Astrocyte of the spinal cord (primary cell): ENCODE measurements at regions not wholly inside any gene's neighbourhood (a gene's known extent, or its start where the extent isn't known, plus 50 kb on each side); places are given as distances from the start of the nearest gene placed in this dataset.
A peak's percentile ranks its signal among the peaks of the same experiment; 100 is the strongest.

ENCODE experiments used
- DNase-seq: peaks from one replicate; pipeline ENCODE4 v3.0.0; 2011; ENCODE audit warnings: low read depth, low spot score
- H3K4me3 ChIP-seq: 2 replicates; pipeline ENCODE4 v1.5.1; 2011; ENCODE audit warnings: low read depth, mild to moderate bottlenecking, low read length, moderate library complexity
- in situ Hi-C: cut with HindIII; loops from 2 replicates; pipeline ENCODE4 v1.10.0; 2017; ENCODE audit warnings: low sequenced_read_pairs
- TF ChIP-seq, protein P1 (sequence below): IDR thresholded peaks from 2 replicates; pipeline ENCODE4 v1.5.1; 2012; ENCODE audit warnings: low read depth, mild to moderate bottlenecking, low read length, inconsistent platforms

DNA sequence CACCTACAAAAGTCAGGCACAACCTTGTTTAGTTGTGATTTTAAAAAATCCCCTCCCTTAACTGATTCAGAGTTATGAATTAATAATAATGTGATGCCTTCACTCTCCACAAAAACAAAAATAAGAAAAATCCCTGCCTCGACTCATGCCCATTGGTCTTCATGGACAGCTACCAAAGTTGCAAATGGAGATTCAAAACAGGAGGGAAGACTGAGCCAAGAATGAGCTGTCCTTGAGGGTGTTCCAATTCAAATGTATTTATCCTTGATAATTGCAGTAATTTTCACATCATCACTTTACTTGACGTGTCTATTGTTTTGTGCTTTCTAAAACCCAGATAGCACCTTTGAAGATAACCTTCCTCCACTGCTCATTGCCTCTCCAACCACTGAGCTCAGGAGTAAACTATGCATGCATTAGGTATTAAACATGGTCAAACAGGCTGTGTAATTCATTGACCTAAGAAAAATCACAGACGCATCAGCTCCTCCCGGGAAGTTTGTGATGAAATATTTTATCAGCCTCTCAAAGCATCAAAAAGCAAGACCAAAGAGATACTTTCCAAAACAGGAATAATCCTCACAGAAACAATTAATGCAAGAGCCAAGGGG is 712.7 kb upstream of the IGFBP3 start:
- TF ChIP-seq, protein P1, sequence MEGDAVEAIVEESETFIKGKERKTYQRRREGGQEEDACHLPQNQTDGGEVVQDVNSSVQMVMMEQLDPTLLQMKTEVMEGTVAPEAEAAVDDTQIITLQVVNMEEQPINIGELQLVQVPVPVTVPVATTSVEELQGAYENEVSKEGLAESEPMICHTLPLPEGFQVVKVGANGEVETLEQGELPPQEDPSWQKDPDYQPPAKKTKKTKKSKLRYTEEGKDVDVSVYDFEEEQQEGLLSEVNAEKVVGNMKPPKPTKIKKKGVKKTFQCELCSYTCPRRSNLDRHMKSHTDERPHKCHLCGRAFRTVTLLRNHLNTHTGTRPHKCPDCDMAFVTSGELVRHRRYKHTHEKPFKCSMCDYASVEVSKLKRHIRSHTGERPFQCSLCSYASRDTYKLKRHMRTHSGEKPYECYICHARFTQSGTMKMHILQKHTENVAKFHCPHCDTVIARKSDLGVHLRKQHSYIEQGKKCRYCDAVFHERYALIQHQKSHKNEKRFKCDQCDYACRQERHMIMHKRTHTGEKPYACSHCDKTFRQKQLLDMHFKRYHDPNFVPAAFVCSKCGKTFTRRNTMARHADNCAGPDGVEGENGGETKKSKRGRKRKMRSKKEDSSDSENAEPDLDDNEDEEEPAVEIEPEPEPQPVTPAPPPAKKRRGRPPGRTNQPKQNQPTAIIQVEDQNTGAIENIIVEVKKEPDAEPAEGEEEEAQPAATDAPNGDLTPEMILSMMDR, result no peak
- DNase-seq, result no peak
- in situ Hi-C loops, result no loop called here
- H3K4me3 ChIP-seq, result no peak overlapping the region

DNA sequence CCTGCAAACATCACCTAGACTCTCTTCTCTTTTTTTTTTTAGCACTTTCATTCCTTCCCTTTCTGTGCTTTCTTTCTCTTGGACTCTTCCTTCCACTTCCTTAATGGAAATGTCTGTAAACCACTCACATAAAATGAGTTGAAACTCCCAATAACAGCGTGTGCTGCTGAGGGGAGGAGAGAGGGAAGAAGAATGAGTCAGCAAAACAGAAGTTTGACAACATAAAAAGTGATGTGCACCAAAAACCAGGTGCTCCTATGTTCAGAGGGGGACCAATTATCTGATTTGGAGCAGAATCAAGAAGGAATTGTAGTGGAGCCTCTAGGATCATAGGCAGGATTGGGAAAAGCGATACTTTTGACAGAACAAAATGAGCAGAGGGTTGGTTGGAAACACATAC is 712.1 kb upstream of the IGFBP3 start:
- TF ChIP-seq, protein P1, result no peak
- no peak overlapping the region for H3K4me3 ChIP-seq
- DNase-seq, result no peak
- in situ Hi-C loops, result no loop called here

DNA sequence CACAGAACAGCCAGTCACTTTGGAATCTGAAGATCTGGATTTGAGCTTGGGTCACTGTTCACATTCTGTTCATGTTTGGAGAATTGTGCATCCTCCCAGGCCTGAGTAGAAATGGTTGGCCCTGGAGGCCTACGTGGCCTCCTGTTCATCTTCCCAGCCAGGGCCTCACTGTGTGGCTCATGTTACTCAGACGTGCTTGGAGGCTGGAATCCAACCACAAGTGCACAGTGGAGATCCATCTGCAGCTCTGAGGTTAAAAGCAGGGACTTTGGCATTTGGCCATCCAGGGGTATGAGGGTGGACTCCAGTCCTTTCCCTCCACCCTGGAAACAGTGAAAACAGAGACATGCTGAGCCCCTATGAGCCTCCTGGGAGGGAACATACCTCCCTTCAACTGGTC is 709.0 kb upstream of the IGFBP3 start:
- no peak overlapping the region for H3K4me3 ChIP-seq
- in situ Hi-C loops, result no loop called here
- TF ChIP-seq, protein P1, result no peak
- DNase-seq, result peak; percentile 80

DNA sequence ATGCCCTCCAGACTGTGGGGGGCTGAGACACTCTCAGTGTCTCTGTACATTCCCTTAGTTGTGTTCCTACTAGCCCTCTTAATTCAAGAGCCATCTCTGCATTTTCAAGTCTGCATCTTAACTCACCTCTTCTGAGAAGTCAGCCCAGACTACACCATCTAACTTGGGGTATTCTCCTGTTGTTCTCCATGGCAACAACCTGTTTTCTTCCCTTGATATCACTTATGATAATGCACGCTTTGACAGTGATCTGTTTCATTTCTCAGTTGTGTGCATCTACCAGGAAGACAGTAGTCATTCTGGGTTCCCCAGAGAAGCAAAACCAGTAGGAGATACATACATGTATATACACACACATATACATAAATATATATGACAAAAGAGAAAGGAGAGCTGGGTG is 707.3 kb upstream of the IGFBP3 start:
- DNase-seq, result no peak
- TF ChIP-seq, protein P1, result no peak
- H3K4me3 ChIP-seq, result no peak overlapping the region
- in situ Hi-C loops, result no loop called here

DNA sequence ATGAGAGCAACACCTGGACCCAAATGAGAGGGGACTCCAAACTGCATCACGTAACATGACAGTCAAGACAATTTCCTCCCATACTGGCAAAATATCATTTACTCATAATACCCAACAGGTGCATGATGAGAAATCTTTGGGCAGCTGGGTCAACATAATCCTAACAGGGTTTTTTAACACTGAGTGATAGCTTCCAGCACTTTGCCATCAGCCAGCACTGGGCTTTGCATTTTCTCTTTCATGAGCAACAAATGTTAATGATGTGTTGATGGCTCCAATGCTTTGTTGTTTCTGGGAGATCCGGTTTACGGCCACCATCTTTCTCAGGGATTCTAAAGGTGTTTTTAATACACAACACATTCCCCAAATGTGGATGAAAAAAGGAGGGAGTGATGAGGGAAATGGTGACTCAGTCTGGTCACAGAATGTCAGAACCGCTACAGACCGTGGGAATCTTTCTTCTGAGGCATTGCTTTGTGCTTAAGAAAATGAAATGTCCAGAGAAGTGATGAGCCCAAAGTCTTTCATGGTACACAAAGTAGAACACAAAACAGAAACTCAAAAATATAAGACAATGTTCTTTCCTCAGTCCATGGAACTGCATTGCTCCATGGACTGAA is 705.7 kb upstream of the IGFBP3 start:
- DNase-seq, result no peak
- TF ChIP-seq, protein P1, result no peak
- H3K4me3 ChIP-seq, result no peak overlapping the region
- in situ Hi-C loops, result no loop called here

DNA sequence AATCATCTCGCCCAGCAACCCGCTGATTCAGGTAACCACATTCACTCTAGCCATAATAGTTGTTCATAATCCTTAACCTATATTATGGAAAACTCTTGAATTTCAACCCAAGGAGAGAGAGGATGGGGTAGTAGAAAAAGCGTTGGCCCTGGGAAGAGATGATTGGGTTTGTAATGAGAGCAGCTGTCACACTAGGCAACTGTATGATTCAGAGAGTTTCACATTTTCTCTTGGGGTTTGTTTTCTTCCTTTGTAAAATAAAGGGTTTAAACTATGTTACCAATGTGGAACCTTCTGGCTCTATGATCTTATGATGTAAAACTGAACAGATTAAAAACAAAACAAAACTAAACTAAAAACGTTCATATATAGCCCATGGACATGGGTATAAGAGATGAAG is 705.2 kb upstream of the IGFBP3 start:
- in situ Hi-C loops, result no loop called here
- DNase-seq, result no peak
- TF ChIP-seq, protein P1, result no peak
- no peak overlapping the region for H3K4me3 ChIP-seq
